NB4 (cell line): ENCODE measurements at regions not wholly inside any gene's neighbourhood (a gene's known extent, or its start where the extent isn't known, plus 50 kb on each side); places are given as distances from the start of the nearest gene placed in this dataset.

Experiments
- DNase-seq: peaks from one replicate; pipeline ENCODE4 v3.0.0; 2010; ENCODE audit warnings: low read depth
- H3K4me3 ChIP-seq: one replicate; pipeline ENCODE4 v1.5.1; 2011; ENCODE audit warnings: mild to moderate bottlenecking, low read depth, low read length, moderate library complexity
- MYC ChIP-seq: IDR thresholded peaks from 2 replicates; pipeline ENCODE4 v1.6.1; 2011; ENCODE audit warnings: low read depth, low read length
- POLR2A ChIP-seq: IDR thresholded peaks from 2 replicates; pipeline ENCODE4 v1.6.1; 2011; ENCODE audit warnings: mild to moderate bottlenecking; ENCODE audit not compliant: insufficient read length; ENCODE audit errors: extremely low read depth
- TF ChIP-seq, protein P1 (sequence below): IDR thresholded peaks from 2 replicates; pipeline ENCODE4 v1.6.1; 2011; ENCODE audit warnings: low read depth, low read length
- TF ChIP-seq, protein P2 (sequence below): IDR thresholded peaks from one replicate; pipeline ENCODE4 v1.5.1; 2012; ENCODE audit warnings: low read depth, low read length

DNA sequence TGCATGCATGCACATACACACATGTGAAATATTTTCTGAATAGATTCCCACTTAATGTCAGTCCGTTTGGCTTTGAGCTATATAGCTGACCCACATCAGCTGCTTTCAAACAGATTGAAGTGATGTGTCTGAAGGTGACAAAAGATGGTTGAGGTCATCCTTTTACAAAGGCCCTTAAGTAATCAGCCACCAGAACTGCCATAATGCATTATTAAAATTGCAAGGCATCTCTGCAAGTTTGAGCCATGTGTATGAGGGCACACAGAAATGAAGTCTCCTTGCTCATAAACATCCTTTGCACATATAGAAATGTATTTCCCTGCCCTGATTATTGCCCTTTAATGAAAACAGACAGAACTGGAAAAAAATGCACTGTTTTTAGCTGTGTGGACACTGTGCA lies 1043.0 kb upstream of the C9orf72 start:
- no peak overlapping the region for H3K4me3 ChIP-seq
- TF ChIP-seq MYC (no peak), POLR2A (no peak)
- TF ChIP-seq, protein P1, sequence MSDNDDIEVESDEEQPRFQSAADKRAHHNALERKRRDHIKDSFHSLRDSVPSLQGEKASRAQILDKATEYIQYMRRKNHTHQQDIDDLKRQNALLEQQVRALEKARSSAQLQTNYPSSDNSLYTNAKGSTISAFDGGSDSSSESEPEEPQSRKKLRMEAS: no peak
- TF ChIP-seq, protein P2, sequence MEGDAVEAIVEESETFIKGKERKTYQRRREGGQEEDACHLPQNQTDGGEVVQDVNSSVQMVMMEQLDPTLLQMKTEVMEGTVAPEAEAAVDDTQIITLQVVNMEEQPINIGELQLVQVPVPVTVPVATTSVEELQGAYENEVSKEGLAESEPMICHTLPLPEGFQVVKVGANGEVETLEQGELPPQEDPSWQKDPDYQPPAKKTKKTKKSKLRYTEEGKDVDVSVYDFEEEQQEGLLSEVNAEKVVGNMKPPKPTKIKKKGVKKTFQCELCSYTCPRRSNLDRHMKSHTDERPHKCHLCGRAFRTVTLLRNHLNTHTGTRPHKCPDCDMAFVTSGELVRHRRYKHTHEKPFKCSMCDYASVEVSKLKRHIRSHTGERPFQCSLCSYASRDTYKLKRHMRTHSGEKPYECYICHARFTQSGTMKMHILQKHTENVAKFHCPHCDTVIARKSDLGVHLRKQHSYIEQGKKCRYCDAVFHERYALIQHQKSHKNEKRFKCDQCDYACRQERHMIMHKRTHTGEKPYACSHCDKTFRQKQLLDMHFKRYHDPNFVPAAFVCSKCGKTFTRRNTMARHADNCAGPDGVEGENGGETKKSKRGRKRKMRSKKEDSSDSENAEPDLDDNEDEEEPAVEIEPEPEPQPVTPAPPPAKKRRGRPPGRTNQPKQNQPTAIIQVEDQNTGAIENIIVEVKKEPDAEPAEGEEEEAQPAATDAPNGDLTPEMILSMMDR: no peak

DNA sequence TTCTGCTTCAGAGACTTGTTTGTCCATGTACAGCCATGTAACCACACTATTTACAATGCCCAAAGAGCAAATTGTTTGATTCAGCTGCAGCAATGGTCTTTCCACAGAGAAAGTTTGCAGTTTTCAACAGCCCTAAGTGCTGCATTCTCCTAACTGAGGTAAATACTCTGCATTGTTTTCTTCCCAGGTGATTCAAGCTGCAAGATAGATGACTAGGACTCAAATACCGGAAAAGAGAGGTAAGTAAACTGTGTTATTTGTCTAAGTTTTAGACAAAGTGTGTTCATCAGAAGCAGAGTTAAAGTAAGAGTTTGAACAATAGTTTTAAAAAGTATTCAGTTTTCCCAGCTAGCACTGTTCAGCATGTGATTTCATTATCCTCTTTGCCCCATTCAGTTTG lies 1046.7 kb upstream of the C9orf72 start:
- H3K4me3 ChIP-seq: no peak overlapping the region
- no peak for DNase-seq
- TF ChIP-seq, protein P1: no peak
- TF ChIP-seq, protein P2: no peak
- TF ChIP-seq MYC: no peak

More for the DNA sequence above, 1043.0 kb upstream of the C9orf72 start:
- no peak for DNase-seq

DNA sequence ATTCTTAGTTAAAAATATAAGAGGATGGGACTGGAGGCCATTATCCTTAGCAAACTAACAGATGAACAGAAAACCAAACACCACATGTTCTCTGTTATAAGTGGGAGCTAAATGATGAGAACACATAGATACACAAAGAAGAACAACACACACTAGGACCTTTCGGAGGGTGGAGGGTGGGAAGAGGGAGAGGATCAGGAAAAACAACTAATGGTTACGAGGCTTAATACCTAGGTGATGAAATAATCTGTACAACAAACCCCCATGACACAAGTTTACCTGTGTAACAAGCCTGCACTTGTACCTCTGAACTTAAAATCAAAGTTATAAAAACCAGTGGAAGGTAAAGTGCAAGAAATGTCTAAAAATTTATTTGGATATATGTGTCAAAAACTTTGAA lies 1047.4 kb upstream of the C9orf72 start:
- TF ChIP-seq, protein P1: no peak
- TF ChIP-seq POLR2A (no peak), MYC (no peak)
- TF ChIP-seq, protein P2: no peak
- DNase-seq: no peak
- H3K4me3 ChIP-seq: no peak overlapping the region

DNA sequence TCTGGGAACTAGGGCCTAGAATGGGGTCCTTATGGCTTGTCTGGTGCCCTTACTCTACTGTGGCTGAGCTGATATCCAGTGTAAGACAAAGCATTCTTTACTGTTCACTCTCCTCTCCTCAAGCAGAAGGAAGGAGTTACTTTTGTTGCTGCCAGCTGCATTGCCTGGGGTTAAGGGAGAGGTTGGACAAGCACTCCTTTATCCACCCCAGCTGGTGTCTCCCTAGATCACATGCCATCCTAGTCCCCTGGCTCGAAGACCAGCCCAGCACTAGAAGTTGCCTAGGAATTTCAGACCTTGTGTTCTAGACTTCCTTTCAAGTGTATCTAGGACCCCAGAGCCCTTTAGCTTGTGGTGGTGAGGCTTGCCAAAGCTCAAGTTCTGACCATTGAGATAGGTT lies 1051.5 kb upstream of the C9orf72 start:
- no peak for DNase-seq
- TF ChIP-seq, protein P1: no peak
- TF ChIP-seq MYC (no peak), POLR2A (no peak)
- TF ChIP-seq, protein P2: no peak
- H3K4me3 ChIP-seq: no peak overlapping the region

DNA sequence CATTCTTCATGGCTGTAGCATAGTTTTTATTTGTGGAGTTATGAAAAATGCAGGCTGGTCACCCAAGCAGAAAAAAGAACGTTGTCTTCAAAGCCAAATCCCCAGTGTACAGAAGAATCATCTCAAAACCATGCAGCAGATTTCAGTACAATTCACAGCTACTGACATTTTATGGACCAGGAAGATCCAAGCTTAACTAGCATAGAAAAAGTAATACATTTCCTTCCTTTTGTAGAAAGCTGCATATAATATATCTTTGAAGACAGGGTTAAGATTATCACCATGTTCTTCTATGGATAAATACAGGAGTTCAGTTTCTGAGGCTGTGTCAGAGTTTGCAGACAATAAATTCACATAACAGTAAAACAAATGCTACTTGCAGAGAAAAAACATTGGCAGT lies 1054.8 kb upstream of the C9orf72 start:
- TF ChIP-seq, protein P2: no peak
- TF ChIP-seq POLR2A: no peak
- TF ChIP-seq MYC: no peak
- TF ChIP-seq, protein P1: no peak
- DNase-seq: no peak
- no peak overlapping the region for H3K4me3 ChIP-seq

DNA sequence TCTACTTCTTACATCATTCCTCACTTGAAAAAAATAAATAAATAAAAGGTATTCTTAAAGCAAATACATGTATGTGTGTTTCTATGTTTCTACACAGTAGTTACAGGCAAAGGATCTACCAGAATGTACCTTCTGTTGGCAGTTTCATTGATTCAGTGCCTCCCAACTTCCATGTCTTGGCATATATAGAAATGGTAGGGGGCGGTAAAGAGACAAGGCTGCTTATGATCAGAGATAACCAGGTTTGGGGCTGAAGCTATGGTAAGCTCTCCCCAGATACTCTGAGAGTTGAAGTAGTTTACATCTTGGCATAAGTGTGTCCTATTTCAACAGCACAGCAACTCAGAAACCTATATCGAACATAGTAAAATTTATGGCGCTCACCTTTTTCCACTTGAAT lies 1075.4 kb upstream of the C9orf72 start:
- no peak overlapping the region for H3K4me3 ChIP-seq
- DNase-seq: peak; percentile 46
- TF ChIP-seq, protein P2: peak; percentile 64
- TF ChIP-seq POLR2A: no peak
